WTC11 (cell line): ENCODE measurements at regions not wholly inside any gene's neighbourhood (a gene's known extent, or its start where the extent isn't known, plus 50 kb on each side); places are given as distances from the start of the nearest gene placed in this dataset.

Source experiments
- ATAC-seq: fragments of 200-7000 bp; cut with Tn5 transposase; 2 replicates; pipeline ENCODE4 v1.10.0; 2021; ENCODE audit warnings: mild to moderate bottlenecking, moderate library complexity
- CTCF ChIA-PET: fragments of 300-600 bp; sonication (Branson Sonifier 250); formaldehyde crosslinking; loops from one replicate; lab custom pipeline; 2021; ENCODE audit warnings: antibody characterized with exemption; lab: Charles Lee
- POLR2A ChIA-PET: fragments of 350-600 bp; sonication (Branson Sonifier 250); formaldehyde crosslinking; loops from one replicate; lab custom pipeline; 2021; ENCODE audit warnings: antibody characterized with exemption; lab: Charles Lee
- DNase-seq: peaks from one replicate; pipeline ENCODE4 v3.0.0; 2021; ENCODE audit warnings: low spot score
- H3K27ac Mint-ChIP-seq: 2 replicates; pipeline ENCODE4 v1.8.0; 2021; ENCODE audit warnings: mixed read lengths
- H3K27me3 Mint-ChIP-seq: 2 replicates; pipeline ENCODE4 v1.8.0; 2021; ENCODE audit warnings: low read depth, mild to moderate bottlenecking, moderate library complexity, mixed read lengths
- H3K36me3 Mint-ChIP-seq: 2 replicates; pipeline ENCODE4 v1.8.0; 2021; ENCODE audit warnings: mixed read lengths
- H3K4me1 Mint-ChIP-seq: 2 replicates; pipeline ENCODE4 v1.8.0; 2022; ENCODE audit warnings: mixed read lengths
- H3K4me3 Mint-ChIP-seq: 2 replicates; pipeline ENCODE4 v1.8.0; 2021; ENCODE audit warnings: mild to moderate bottlenecking, moderate library complexity, mixed read lengths
- H3K9me3 Mint-ChIP-seq: 2 replicates; pipeline ENCODE4 v1.8.0; 2021; ENCODE audit warnings: mixed read lengths
- ATF1 ChIP-seq: sonication (generic); formaldehyde crosslinking; IDR thresholded peaks from 2 replicates; pipeline ENCODE4 v1.8.1; 2023; ENCODE audit warnings: mild to moderate bottlenecking, moderate library complexity, missing genetic modification reagents
- ATF6 ChIP-seq: sonication (generic); formaldehyde crosslinking; IDR thresholded peaks from 2 replicates; pipeline ENCODE4 v1.8.1; 2023; ENCODE audit warnings: mild to moderate bottlenecking, missing genetic modification reagents
- CREM ChIP-seq: sonication (generic); formaldehyde crosslinking; IDR thresholded peaks from 2 replicates; pipeline ENCODE4 v1.8.1; 2022; ENCODE audit warnings: mild to moderate bottlenecking, missing genetic modification reagents, moderate library complexity
- ESRRA ChIP-seq: sonication (generic); formaldehyde crosslinking; IDR thresholded peaks from 2 replicates; pipeline ENCODE4 v1.8.1; 2022; ENCODE audit warnings: mild to moderate bottlenecking, missing genetic modification reagents, borderline replicate concordance
- ETV6 ChIP-seq: sonication (generic); formaldehyde crosslinking; IDR thresholded peaks from 2 replicates; pipeline ENCODE4 v1.8.1; 2022; ENCODE audit warnings: mild to moderate bottlenecking, missing genetic modification reagents
- FOXK1 ChIP-seq: sonication (generic); formaldehyde crosslinking; IDR thresholded peaks from 2 replicates; pipeline ENCODE4 v1.8.0; 2022; ENCODE audit warnings: mild to moderate bottlenecking, moderate library complexity, missing genetic modification reagents
- GTF2I ChIP-seq: fragments of 250-450 bp; sonication (Bioruptor Pico); conservative IDR thresholded peaks from 2 replicates; pipeline ENCODE4 v1.4.0; 2021; ENCODE audit warnings: mild to moderate bottlenecking
- HMGA2 ChIP-seq: fragments of 250-450 bp; sonication (Bioruptor Pico); IDR thresholded peaks from 2 replicates; pipeline ENCODE4 v1.4.0; 2021; ENCODE audit warnings: mild to moderate bottlenecking, moderate library complexity
- KAT7 ChIP-seq: sonication (generic); formaldehyde crosslinking; IDR thresholded peaks from 2 replicates; pipeline ENCODE4 v1.8.1; 2023; ENCODE audit warnings: missing genetic modification reagents, mild to moderate bottlenecking, borderline replicate concordance
- MLX ChIP-seq: sonication (generic); formaldehyde crosslinking; IDR thresholded peaks from 2 replicates; pipeline ENCODE4 v1.8.1; 2023; ENCODE audit warnings: mild to moderate bottlenecking, missing genetic modification reagents, moderate library complexity
- MXD4 ChIP-seq: fragments of 250-450 bp; sonication (Bioruptor Pico); IDR thresholded peaks from 2 replicates; pipeline ENCODE4 v1.8.0; 2021; ENCODE audit warnings: mild to moderate bottlenecking, moderate library complexity, borderline replicate concordance
- MYBL2 ChIP-seq: sonication (generic); formaldehyde crosslinking; IDR thresholded peaks from 2 replicates; pipeline ENCODE4 v1.8.1; 2023; ENCODE audit warnings: mild to moderate bottlenecking, moderate library complexity, missing genetic modification reagents
- NFATC4 ChIP-seq: fragments of 250-450 bp; sonication (Bioruptor Pico); IDR thresholded peaks from 2 replicates; pipeline ENCODE4 v1.9.0; 2021; ENCODE audit warnings: mild to moderate bottlenecking
- NR1H2 ChIP-seq: sonication (generic); formaldehyde crosslinking; IDR thresholded peaks from 2 replicates; pipeline ENCODE4 v1.9.0; 2021; ENCODE audit warnings: mild to moderate bottlenecking, moderate library complexity, missing genetic modification reagents
- NR3C1 ChIP-seq: sonication (generic); formaldehyde crosslinking; conservative IDR thresholded peaks from 2 replicates; pipeline ENCODE4 v1.8.1; 2023; ENCODE audit warnings: low read depth, mild to moderate bottlenecking, missing genetic modification reagents
- SMAD4 ChIP-seq: sonication (generic); formaldehyde crosslinking; IDR thresholded peaks from 2 replicates; pipeline ENCODE4 v1.8.0; 2022; ENCODE audit warnings: mild to moderate bottlenecking, missing genetic modification reagents
- ZBTB43 ChIP-seq: sonication (generic); formaldehyde crosslinking; IDR thresholded peaks from 2 replicates; pipeline ENCODE4 v1.8.1; 2023; ENCODE audit warnings: mild to moderate bottlenecking, missing genetic modification reagents
- ZNF138 ChIP-seq: sonication (generic); formaldehyde crosslinking; conservative IDR thresholded peaks from 2 replicates; pipeline ENCODE4 v1.8.1; 2022; ENCODE audit warnings: mild to moderate bottlenecking, moderate library complexity, missing genetic modification reagents
- ZNF232 ChIP-seq: sonication (generic); formaldehyde crosslinking; IDR thresholded peaks from 2 replicates; pipeline ENCODE4 v1.8.0; 2022; ENCODE audit warnings: mild to moderate bottlenecking, missing genetic modification reagents
- TF ChIP-seq, protein P1 (sequence below): sonication (generic); formaldehyde crosslinking; IDR thresholded peaks from 2 replicates; pipeline ENCODE4 v1.8.0; 2023; ENCODE audit warnings: missing genetic modification reagents
- TF ChIP-seq, protein P2 (sequence below): fragments of 250-450 bp; sonication (Bioruptor Pico); IDR thresholded peaks from 2 replicates; pipeline ENCODE4 v1.9.0; 2021; ENCODE audit warnings: moderate library complexity, mild to moderate bottlenecking, inconsistent platforms, borderline replicate concordance
- TF ChIP-seq, protein P3 (sequence below): sonication (generic); formaldehyde crosslinking; IDR thresholded peaks from 2 replicates; pipeline ENCODE4 v1.8.0; 2022; ENCODE audit warnings: mild to moderate bottlenecking, missing genetic modification reagents
- TF ChIP-seq, protein P4 (sequence below): fragments of 250-450 bp; sonication (Bioruptor Pico); conservative IDR thresholded peaks from 2 replicates; pipeline ENCODE4 v1.9.0; 2021; ENCODE audit warnings: mild to moderate bottlenecking
- TF ChIP-seq, protein P5 (sequence below): fragments of 200-600 bp; IDR thresholded peaks from 2 replicates; pipeline ENCODE4 v1.8.0; 2022; ENCODE audit warnings: antibody characterized with exemption

DNA sequence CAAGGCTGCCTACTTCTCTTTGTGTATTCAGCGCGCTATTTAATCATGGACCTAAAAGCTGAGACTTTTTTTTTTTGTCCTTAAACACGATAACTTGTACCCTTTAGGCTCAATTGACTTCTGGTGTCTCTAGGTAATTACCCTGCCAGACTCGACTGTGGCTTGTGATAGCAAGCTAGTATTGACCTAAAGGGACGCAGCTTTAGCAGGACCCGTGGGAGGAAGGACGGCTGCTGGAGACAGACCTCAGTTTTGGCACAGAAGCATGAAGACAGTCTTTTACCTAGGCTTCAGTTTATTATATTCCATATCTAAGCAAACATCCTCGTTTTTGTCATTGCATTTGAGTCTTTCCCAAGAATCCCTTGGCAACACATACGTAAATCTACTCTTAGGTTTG is 115.3 kb downstream of the SMC2 start:
- peaks cover 13% of the 10 kb centered on the region for H3K9me3 Mint-ChIP-seq
- ChIA-PET POLR2A (no interaction called here), CTCF (no interaction called here)
- no peak overlapping the region for H3K4me3 Mint-ChIP-seq
- H3K27ac Mint-ChIP-seq, result no peak overlapping the region
- H3K36me3 Mint-ChIP-seq, result peaks cover 6% of the 10 kb centered on the region; the same call in 1 of the 2 replicates
- H3K27me3 Mint-ChIP-seq, result no peaks in the 10 kb centered on the region
- peaks cover 2% of the 10 kb centered on the region for H3K4me1 Mint-ChIP-seq
- no peak for DNase-seq
- ATAC-seq, result no peak
- TF ChIP-seq NR1H2 (no peak), MLX (no peak), GTF2I (CRISPR knock-in tag) (no peak), ATF6 (CRISPR knock-in tag) (no peak), KAT7 (CRISPR knock-in tag) (no peak), FOXK1 (CRISPR knock-in tag) (no peak), SMAD4 (CRISPR knock-in tag) (no peak), ZNF138 (CRISPR knock-in tag) (no peak)

GRCh38 chr9:104227108-104227507 is 133.0 kb downstream of the SMC2 start:
- Mint-ChIP-seq H3K4me1 (peaks cover 8% of the 10 kb centered on the region), H3K9me3 (no peaks in the 10 kb centered on the region; the same call in 1 of the 2 replicates), H3K27ac (no peak overlapping the region), H3K36me3 (no peaks in the 10 kb centered on the region), H3K4me3 (no peak overlapping the region), H3K27me3 (no peaks in the 10 kb centered on the region)
- POLR2A ChIA-PET, result no interaction called here
- CTCF ChIA-PET, result no interaction called here
- no peak for ATAC-seq
- no peak for DNase-seq
- TF ChIP-seq ZNF232 (no peak), CREM (CRISPR knock-in tag) (no peak), HMGA2 (CRISPR knock-in tag) (no peak), ATF6 (CRISPR knock-in tag) (no peak), ZNF138 (CRISPR knock-in tag) (no peak), NFATC4 (CRISPR knock-in tag) (no peak), ESRRA (CRISPR knock-in tag) (no peak), MXD4 (no peak), NR3C1 (no peak), ETV6 (CRISPR knock-in tag) (no peak), MYBL2 (CRISPR knock-in tag) (no peak), ZBTB43 (CRISPR knock-in tag) (no peak), ATF1 (no peak)
- TF ChIP-seq, protein P1, sequence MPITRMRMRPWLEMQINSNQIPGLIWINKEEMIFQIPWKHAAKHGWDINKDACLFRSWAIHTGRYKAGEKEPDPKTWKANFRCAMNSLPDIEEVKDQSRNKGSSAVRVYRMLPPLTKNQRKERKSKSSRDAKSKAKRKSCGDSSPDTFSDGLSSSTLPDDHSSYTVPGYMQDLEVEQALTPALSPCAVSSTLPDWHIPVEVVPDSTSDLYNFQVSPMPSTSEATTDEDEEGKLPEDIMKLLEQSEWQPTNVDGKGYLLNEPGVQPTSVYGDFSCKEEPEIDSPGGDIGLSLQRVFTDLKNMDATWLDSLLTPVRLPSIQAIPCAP (CRISPR knock-in tag), result no peak
- TF ChIP-seq, protein P2, sequence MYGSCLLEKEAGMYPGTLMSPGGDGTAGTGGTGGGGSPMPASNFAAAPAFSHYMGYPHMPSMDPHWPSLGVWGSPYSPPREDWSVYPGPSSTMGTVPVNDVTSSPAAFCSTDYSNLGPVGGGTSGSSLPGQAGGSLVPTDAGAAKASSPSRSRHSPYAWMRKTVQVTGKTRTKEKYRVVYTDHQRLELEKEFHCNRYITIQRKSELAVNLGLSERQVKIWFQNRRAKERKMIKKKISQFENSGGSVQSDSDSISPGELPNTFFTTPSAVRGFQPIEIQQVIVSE (CRISPR knock-in tag), result no peak
- TF ChIP-seq, protein P3, sequence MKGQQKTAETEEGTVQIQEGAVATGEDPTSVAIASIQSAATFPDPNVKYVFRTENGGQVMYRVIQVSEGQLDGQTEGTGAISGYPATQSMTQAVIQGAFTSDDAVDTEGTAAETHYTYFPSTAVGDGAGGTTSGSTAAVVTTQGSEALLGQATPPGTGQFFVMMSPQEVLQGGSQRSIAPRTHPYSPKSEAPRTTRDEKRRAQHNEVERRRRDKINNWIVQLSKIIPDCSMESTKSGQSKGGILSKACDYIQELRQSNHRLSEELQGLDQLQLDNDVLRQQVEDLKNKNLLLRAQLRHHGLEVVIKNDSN (CRISPR knock-in tag), result no peak
- TF ChIP-seq, protein P4, sequence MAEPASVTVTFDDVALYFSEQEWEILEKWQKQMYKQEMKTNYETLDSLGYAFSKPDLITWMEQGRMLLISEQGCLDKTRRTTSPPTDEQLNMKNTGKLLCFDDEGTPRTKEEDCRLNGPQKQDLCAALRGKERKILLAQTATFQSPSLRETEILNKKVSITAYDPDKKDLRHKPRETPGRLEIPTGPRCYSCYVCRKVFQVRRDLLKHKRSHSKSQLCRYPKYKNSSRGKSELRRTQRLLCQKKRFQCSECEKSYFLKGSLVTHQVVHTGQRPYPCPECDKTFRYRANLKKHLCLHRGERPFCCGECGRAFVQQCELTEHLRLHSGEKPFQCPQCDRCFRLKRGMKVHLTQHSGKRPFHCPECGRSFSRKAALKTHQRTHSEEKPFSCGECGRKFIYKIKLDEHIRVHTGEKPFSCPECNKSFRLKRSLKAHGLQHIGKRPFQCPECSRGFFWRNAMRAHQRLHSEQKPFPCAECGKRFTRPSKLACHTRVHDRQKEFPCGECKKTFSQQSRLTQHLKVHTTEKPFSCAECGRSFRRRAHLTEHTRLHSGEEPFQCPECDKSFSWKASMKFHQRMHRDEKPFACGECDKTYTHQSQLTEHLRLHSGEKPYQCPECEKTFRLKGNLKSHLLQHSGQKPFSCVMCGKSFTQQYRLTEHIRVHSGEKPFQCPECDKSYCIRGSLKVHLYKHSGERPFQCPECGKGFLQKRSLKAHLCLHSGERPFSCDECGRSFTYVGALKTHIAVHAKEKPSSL (CRISPR knock-in tag), result no peak
- TF ChIP-seq, protein P5, sequence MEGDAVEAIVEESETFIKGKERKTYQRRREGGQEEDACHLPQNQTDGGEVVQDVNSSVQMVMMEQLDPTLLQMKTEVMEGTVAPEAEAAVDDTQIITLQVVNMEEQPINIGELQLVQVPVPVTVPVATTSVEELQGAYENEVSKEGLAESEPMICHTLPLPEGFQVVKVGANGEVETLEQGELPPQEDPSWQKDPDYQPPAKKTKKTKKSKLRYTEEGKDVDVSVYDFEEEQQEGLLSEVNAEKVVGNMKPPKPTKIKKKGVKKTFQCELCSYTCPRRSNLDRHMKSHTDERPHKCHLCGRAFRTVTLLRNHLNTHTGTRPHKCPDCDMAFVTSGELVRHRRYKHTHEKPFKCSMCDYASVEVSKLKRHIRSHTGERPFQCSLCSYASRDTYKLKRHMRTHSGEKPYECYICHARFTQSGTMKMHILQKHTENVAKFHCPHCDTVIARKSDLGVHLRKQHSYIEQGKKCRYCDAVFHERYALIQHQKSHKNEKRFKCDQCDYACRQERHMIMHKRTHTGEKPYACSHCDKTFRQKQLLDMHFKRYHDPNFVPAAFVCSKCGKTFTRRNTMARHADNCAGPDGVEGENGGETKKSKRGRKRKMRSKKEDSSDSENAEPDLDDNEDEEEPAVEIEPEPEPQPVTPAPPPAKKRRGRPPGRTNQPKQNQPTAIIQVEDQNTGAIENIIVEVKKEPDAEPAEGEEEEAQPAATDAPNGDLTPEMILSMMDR, result no peak
